ENCODE measurements at regions not wholly inside any gene's neighbourhood (a gene's known extent, or its start where the extent isn't known, plus 50 kb on each side); places are given as distances from the start of the nearest gene placed in this dataset.

GRCh38 chr1:238177351-238177750 is 286.6 kb upstream of the ZP4 start (continued):
- TF ChIP-seq FOSL2 (IDR thresholded peaks at IDR 0.05) (no peak), FOSL2 (CRISPR knock-in tag; IDR thresholded peaks at IDR 0.05) (no peak), EHF (CRISPR knock-in tag; IDR thresholded peaks at IDR 0.05) (no peak), PHF8 (IDR thresholded peaks at IDR 0.05; ENCODE audit: borderline replicate concordance, low read depth) (no peak), JUN (IDR thresholded peaks at IDR 0.05) (no peak), ZC3H11A (IDR thresholded peaks at IDR 0.05) (no peak), HMGXB4 (CRISPR knock-in tag; IDR thresholded peaks at IDR 0.05; ENCODE audit: borderline replicate concordance) (no peak)

- WGBS (ENCODE audit: missing lambda C conversion rate) = 15% methylated on average over 2 of the region's 2 CpGs
- FAIRE-seq (no peak), ATAC-seq (no peak), DNase-seq (ENCODE audit: low read depth in 1 of 2, low spot score in 1 of 2) (no peak)
- TF ChIP-seq HOXB5 (CRISPR knock-in tag; IDR thresholded peaks at IDR 0.05) = no peak
- no peak for TF ChIP-seq BHLHE40 (IDR thresholded peaks at IDR 0.05; ENCODE audit: low read depth, low read length)
- no peak for TF ChIP-seq ESRRA (IDR thresholded peaks at IDR 0.05; ENCODE audit: borderline replicate concordance, low read length)
- TF ChIP-seq HOXB13 (CRISPR knock-in tag; IDR thresholded peaks at IDR 0.05; ENCODE audit: low read depth) = no peak
- TF ChIP-seq EP300 (IDR thresholded peaks at IDR 0.05) = no peak
- no peak for TF ChIP-seq RAD21 (conservative IDR thresholded peaks at IDR 0.05 in 1 of 2, IDR thresholded peaks at IDR 0.05 in 1 of 2)
- no peak overlapping the region for H3K4me2 ChIP-seq
- no peak overlapping the region for H3K4me3 ChIP-seq
- H3K27ac ChIP-seq = no peak overlapping the region
- H3K4me1 ChIP-seq = no peaks in the 10 kb centered on the region
- H3K9me3 ChIP-seq = no peaks in the 10 kb centered on the region
- POLR2A ChIA-PET = no interaction called here
- CTCF ChIA-PET = no interaction called here
These were observed 285.7 kb upstream of the ZP4 start for GRCh38 chr1:238176441-238176840.

- WGBS (ENCODE audit: missing lambda C conversion rate) = 1% methylated on average over 2 of the region's 2 CpGs
- ATAC-seq = no peak
- Histone ChIP-seq H3K9me3 (no peaks in the 10 kb centered on the region), H3K27ac (no peak overlapping the region), H3K4me3 (no peak overlapping the region), H3K4me1 (no peaks in the 10 kb centered on the region), H3K4me2 (no peak overlapping the region)
- POLR2A ChIA-PET = no interaction called here
- TF ChIP-seq HOXA7 (CRISPR knock-in tag; IDR thresholded peaks at IDR 0.05) (no peak), EHF (CRISPR knock-in tag; IDR thresholded peaks at IDR 0.05) (no peak), ELK1 (IDR thresholded peaks at IDR 0.05; ENCODE audit: low read depth, low read length) (no peak), GATA3 (IDR thresholded peaks at IDR 0.05; ENCODE audit: borderline replicate concordance) (no peak), MAX (IDR thresholded peaks at IDR 0.05) (no peak), SREBF2 (IDR thresholded peaks at IDR 0.05) (no peak), ZNF302 (CRISPR knock-in tag; IDR thresholded peaks at IDR 0.05) (no peak), POLR2AphosphoS2 (conservative IDR thresholded peaks at IDR 0.05; ENCODE audit: low read length) (no peak), RFX5 (IDR thresholded peaks at IDR 0.05) (no peak), SMC3 (IDR thresholded peaks at IDR 0.05) (no peak), FOSB (CRISPR knock-in tag; IDR thresholded peaks at IDR 0.05) (no peak), ATOH8 (CRISPR knock-in tag; IDR thresholded peaks at IDR 0.05; ENCODE audit: low read depth) (no peak), BHLHE40 (IDR thresholded peaks at IDR 0.05; ENCODE audit: low read depth, low read length) (no peak), PHF8 (IDR thresholded peaks at IDR 0.05; ENCODE audit: borderline replicate concordance, low read depth) (no peak), TP53 (CRISPR knock-in tag; IDR thresholded peaks at IDR 0.05) (no peak), JUN (IDR thresholded peaks at IDR 0.05) (no peak), HOXB5 (CRISPR knock-in tag; IDR thresholded peaks at IDR 0.05) (no peak), CHD2 (IDR thresholded peaks at IDR 0.05; ENCODE audit: low read length, partially characterized antibody) (no peak), HMGXB4 (CRISPR knock-in tag; IDR thresholded peaks at IDR 0.05; ENCODE audit: borderline replicate concordance) (no peak), HOXB13 (CRISPR knock-in tag; IDR thresholded peaks at IDR 0.05; ENCODE audit: low read depth) (no peak)
- no peak for FAIRE-seq
- DNase-seq (ENCODE audit: low read depth in 1 of 2, low spot score in 1 of 2) = no peak
- CTCF ChIA-PET = no interaction called here
These were observed 281.3 kb upstream of the ZP4 start for GRCh38 chr1:238171985-238172384.
